CD4-positive, alpha-beta T cell treated with Interleukin-12 subunit alpha and Interleukin-12 subunit beta, for 1 hour (primary cell): ENCODE measurements at regions not wholly inside any gene's neighbourhood (a gene's known extent, or its start where the extent isn't known, plus 50 kb on each side); places are given as distances from the start of the nearest gene placed in this dataset.
"Not testable (repeated sequence)": the region's sequence is repeated elsewhere in the genome, so short reads cannot be mapped to it uniquely, and the experiment has no call there.

Experiments used
- DNase-seq: peaks from one replicate; pipeline ENCODE4 v3.0.0-alpha.2; 2020

DNA sequence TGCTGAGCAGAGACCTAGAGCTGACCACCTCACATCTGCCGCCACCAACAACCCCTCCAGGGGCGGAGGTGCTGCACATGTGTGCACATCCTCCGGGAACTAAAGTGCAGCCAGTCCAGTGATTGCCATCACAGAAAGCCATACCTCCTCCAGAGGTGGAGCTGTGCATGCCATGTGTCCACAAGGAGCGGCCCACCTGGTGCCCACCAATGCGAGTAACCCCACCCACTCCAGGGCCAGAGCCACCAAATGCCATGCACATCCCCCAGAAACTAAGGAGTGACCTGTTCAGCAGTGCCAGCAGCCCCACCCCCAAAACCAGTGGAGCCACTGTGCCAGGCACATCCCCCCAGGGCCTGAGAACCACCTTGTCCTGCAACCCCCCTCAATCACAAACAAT is 557.9 kb downstream of the UQCRFS1 start:
- no peak for DNase-seq

DNA sequence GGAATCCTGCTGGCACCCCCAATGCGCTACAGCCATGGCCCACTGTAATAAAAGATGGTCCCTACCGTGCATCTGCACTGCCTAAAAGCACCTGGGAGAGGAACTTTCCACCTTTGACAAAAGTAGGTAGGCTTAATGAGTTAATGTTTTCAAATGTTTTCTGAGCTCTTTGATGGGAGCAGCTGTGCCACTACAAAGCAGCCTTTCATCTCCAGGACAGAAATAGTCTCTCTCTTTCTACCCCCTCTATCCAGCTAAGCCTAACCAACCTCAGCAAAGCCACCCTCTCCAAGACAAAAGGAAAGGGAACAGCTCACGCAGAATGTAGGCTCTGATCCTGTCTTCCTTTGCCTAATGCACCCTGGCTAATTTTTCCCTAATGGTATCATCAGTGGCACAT is 560.2 kb downstream of the UQCRFS1 start:
- no peak for DNase-seq

DNA sequence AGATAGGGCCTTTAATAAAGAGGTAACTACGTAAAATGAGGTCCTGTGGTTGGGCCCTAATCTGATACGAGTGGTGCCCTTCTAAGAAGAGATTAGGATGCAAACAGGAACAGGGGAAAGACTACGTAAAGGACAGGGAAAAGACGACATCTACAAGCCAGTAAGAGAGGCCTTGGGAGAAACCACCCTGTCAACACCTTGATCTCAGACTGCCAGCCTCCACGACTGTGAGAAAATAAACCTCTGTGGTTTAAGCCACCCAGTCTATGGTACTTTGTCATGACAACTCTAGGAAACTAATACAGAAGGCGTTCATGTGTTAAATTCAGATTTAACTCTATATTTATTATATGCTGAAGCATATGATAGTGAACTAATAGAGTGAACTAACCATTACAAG is 566.3 kb downstream of the UQCRFS1 start:
- DNase-seq, result no peak

DNA sequence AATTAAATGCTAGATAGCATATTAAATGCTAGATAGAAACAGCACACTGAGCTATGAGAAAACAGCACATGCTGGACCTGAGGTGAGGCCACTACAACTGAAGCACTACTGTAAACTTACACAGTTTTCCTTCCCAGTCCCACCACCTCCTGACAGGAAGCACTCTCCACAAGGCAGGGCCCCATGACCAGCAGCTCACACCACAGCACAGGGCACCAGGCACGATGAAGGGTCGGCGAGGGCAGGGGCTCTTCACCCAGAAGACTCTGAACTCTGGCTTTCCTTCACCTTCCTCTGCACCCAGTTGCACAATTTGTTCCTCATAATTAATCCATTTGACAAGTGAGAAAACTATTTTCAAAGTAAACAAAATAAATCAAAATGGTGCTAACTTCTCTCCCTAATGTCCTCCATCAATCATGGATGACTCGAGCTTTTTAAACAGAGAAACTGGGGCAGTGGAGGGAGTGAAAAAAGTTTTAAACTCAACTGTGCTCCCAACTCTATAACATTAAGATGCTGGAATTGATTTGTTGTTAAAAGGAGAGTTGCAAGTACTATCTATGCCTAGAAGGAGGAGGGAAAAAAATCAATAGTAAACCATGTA is 568.7 kb downstream of the UQCRFS1 start:
- no peak for DNase-seq

DNA sequence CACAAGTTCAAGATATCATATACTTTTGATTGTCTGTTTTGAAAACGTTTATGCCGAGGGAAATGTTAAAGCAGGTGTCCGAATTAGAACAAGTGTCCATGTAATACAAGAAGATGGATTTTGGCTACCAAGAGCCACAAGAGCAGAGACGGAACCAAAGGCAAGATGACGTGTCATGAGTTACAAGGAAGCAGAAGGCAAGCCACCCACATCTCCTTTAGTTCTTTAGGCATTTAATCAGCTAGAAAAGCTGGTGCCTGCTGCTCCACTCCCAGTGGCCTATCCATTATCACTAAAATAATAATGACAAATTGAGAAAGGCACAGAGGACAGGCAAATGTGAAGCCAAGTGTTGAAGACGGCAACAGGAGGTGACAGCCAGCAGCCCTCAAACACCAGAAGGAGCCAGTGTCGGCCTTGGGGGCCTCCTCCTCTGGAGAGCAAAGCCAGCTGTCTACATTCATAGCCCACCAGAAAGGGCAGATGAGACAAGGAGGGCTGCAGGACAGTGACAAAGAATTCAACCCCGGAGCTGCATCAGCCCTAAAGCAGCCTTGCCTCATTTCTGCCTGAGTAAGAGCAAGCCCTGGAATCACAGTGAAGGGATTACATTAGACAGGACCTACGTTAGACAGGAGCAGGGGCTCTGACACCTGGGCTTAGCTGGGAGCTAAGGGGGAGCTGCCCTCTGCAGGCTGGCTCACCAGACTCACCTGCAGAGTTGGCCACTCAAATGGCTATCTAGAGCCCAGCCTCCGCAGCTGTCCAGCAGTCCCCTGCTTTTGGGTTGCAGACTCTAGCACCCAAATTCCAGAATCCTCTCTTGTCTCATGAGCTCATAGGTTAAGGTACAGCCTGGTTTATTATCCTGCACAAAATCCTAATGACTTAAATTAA is 569.9 kb downstream of the UQCRFS1 start:
- no peak for DNase-seq

DNA sequence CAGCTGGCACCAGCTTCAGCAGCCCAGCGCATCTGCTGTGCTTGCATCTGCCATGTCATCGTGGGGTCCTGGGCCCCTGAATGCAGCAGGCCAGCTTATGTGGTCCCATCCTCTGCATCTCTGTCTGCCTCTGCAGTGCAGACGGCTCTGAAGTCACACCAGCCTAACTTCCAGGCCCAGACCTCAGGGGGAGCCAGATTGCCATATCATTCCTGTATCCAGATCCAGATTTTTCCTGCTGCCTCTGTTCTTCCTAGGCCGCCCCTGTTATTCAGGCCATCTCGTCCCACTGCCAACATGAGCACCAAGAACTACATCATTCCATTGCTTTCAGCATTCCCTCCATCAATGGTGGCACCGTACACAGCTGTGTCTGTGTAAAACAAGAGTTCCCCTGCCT is 571.6 kb downstream of the UQCRFS1 start:
- DNase-seq, result no peak

DNA sequence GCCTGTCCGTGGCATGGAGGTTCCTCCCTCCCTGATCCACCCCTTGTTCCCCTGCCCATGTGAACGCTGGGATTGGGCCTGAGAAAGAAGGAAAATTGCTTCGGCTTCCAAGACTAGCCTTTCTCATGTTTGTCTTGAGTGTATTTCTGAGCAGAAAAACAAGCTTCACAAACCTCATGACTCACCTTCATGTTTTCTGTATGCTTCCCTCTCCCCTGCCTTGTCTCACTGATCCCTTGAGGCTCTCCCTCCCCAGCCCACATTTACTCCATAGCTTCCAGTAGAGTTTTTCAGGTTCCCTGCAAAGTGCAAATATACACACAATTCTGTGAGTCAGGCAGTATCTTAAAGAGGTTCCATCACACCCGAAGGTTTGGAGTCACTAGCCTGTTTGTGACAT is 572.4 kb downstream of the UQCRFS1 start:
- no peak for DNase-seq

DNA sequence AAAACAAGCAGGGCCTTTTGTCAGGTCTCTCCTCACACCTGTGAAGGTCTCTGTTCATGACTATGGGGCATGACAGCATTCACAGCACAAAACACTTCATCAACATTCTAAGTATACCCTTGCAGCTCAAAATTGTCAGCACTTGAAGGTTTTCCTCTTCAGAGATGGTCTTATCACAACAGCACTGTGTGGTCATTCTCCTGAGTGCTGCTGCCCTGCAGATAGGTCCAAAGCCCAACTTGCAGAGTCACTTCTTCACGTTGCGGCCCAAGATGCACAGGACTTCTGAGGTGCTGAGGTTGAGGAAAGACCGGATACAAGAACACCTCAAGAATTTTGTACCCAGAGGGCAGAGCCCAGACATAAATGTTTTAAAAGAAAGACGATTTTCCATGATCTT is 574.5 kb downstream of the UQCRFS1 start:
- DNase-seq, result no peak

DNA sequence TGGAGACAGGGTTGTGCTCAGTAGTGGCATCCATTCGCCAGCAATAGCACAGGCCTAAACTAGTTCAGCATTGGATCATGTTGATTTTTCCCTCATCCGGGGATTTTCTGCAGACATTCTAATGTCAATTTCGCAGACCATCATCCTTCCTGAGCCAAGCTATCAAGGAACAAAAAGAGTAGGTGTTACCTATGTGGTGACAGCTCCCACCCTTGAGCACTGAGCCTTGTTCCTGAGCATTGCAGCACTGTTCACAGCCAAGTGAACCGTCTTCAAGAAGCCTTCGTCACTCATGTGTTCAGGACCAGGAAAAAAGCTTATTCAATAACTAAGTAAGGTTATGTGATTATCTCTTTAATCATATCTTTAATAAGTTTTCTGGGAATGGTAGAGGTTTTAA is 576.2 kb downstream of the UQCRFS1 start:
- DNase-seq, result no peak

DNA sequence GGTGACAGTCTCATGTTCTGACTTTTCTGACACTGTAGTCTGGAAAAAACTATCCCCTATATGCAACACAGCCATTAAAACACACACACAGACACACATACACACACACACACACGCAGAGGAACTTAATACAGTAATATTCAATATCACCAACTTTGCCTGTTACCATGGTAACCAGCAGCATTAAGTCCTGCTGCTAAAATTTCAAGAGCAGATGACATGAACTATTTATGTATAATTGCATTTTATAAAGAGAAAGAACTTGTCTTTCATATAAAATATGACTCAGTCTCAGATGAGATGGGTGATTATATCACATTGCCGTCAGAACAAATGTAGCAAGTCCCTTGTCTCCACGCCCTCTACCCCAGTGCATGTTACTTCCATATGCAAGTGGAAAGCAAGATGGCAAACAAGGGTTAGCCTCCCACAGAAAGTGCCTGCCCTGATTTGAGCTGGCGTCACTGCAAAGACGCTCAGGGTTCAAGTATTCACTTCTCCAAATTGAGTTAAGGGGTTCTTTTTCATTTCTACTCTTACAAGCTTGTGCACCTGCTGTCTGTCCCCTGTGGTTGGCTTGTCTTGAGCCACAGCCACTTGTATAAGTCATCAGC is 576.8 kb downstream of the UQCRFS1 start:
- no peak for DNase-seq

DNA sequence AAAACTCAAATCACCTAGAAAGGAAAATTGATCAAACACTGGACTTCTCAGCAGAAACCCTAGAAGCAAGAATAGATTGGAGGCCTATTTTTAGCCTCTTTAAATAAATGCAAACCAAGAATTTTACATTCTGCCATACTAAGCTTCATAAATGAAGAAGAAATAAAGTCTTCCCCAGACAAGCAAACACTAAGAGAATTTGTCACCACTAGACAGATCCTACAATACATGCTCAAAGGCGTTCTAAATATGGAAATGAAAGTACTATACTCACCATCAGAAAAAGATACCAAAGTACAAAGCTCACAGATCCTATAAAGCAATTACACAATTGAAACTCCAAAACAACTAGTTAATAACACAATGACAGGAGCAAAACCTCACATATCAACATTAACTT is 578.1 kb downstream of the UQCRFS1 start:
- no peak for DNase-seq

DNA sequence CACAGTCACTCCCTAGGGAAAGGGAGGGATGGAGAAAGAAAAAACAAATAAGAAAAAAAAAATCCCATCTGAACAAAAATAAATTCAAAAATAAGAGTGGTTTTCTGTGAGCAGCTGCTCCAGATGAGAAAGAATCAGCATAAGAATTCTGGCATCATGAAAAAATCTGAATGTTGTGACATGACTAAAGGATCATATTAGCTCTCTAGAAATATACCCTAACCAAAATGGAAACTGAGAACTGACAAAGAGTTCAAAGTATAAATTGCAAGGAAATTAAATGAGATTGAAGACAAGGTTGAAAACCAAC is 579.0 kb downstream of the UQCRFS1 start:
- DNase-seq, result no peak

DNA sequence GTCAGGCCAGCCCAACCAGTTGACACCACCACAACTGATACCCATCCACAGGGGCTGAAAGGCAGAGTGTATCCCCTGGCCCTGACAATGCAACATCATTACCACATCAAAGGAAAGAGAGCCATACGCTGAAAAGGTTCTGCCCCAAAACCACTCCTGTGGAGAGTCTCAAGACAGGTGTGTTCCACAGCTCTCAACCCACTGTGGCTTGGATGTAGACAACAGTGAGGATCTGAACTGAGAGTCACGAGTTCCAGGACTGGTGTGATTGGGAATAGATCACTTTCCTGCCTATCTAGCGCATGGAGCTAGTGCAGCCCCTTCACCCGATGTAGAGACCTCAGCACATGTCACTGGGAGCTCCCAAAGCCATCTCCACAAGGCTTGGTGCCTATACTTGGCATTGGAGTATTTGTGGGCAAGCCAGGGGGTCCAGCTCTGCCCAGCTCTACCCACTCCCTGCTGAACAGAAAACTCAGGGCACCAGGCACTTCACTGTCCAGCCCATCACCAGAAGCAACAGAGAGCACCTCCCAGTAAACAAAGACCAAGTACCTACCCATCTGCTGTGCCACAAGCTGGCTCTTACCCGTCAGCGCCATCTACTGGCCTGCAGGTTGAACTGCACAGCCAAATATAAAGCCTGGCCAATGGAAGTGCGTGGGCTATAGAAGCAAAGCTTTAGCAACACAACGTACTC is 579.5 kb downstream of the UQCRFS1 start:
- peak; percentile 37 for DNase-seq

DNA sequence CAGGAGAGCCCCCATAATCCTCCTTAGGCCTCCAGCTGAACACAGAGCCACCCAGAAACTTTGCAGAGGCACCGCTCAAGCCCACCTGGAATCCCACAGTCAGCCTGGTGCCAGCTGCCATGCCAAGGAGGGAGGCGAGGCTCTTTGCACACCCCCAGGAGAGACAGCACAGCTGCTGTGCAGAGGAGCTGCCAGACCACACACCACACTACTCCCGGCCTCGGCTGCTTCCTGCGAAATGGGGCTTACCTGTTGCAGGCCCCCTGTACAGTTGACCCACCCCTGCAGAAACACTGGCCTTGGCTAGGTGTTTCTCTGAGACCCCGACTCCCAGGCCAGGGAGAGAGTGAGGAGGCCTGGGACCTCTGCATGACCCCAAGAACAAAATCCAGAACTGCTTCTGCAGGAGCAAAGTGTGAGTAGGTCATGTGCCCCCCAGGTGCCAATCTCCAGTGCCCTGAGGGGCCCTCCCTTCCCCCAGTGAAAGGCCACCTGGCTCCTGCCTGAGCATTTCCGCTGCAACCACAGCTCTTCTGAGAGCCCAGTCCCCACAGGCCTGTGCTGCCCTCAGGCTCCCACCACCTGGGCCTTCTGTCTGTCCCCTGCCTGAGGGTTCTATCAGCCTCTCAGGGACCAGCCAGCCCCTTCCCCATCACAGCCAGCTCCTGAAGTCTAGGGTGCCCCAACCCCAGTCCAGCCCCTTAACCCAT is 580.4 kb downstream of the UQCRFS1 start:
- DNase-seq, result no peak

DNA sequence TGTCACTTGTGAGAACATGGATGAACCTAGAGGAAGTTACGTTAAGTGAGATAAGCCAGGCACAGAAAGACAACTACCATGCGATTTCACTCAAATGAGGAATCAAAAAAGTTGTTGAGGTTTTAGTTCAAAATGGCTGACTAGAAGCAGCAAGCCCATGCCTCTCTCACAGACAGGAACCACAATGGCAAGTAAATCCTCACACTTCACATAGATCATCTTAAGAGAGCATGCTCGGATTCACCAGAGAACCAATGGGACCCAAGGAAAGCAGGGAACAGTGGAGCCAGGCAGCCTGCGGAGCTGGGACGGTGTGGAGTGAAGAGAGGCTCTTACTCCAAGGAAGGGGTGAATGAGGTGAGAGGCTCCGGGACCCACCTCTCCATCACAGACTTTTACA is 581.0 kb downstream of the UQCRFS1 start:
- no peak for DNase-seq

DNA sequence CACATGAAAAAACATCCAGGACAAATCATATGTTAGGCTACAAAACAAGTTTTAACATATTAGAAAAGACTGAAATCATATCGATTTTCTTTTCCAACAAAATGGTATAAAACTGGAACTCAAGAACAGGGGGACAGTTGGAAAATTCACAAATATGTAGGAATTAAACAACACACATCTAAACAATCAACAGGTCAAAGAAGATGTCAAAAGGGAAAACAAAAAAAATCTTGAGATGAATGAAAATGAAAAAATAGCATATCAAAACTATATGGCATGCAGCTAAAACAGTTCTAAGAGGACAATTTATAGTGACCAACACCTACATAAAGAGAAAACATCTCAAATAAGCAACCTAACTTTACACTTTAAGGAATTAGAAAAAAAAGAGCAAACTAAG is 585.3 kb downstream of the UQCRFS1 start:
- no peak for DNase-seq

DNA sequence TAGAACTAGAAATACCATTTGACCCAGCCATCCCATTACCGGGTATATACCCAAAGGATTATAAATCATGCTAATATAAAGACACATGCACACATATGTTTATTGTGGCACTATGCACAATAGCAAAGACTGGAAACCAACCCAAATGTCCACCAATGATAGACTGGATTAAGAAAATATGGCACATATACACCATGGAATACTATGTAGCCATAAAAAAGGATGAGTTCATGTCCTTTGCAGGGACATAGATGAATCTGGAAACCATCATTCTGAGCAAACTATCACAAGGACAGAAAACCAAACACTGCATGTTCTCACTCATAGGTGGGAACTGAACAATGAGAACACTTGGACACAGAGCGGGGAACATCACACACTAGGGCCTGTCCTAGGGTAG is 586.5 kb downstream of the UQCRFS1 start:
- DNase-seq, result not testable (repeated sequence)

DNA sequence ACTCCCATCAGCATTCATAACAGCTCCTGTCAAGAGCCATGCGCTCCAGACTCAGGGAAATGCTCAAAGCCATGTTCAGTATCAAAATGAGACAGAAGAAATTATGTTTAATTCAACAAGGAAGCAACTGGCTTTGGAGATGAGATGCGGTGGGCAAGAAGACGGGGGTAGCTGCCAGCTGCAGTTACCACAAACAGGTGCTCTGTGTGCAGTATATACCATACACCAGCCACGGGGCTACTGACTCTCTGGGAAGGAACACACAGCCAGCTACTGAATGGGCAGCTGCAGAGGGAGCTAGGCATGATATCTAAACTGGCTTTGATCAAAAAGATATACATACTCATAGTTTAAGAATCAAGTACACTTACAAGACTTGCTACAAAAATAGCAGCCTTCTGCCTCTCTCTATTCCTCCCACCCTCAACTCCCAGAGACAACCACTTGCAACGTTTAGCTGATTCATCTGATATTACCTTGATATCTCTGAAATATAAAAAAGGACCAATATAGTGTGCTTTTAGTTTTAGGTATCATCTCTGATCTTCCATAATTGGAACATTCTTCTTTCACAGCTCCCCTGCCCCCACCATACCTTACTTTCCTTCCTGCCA is 593.0 kb downstream of the UQCRFS1 start:
- DNase-seq, result no peak

DNA sequence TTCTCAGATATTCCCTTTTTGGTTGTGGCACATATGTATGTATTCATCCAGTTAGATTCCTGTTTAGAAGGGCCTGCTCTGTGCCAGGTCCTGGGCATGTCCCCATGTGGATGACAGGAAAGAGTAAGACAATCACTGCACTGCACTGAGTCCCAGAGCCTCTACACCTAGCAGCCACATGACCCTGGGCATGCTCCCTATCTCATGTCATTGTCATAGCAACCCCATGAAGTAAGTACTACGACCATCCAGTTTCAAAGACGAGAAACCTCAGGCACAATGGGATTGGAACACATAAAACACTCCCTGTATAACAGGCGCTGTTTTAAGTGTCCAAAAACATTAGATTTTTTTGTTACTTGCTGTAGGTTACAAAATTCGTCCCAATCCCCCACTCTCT is 594.4 kb downstream of the UQCRFS1 start:
- no peak for DNase-seq

DNA sequence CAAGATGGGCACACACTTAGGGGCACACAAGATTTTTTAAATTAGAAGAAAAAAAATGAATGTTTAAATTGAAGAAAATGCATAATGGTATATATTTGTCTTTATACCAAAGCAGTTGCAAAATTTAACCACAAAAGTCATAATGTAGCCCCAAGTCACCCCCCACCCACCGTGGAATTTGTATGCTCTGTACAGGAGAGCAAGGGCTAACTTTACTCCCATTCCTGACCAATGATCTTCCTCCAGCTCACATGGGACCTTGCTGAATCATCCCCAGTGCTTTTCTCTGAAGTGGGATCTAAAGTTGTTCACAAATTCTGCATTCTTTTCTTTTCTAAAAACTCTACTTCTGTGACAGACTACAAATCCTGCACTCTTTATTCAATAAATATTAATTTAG is 597.0 kb downstream of the UQCRFS1 start:
- DNase-seq, result no peak

DNA sequence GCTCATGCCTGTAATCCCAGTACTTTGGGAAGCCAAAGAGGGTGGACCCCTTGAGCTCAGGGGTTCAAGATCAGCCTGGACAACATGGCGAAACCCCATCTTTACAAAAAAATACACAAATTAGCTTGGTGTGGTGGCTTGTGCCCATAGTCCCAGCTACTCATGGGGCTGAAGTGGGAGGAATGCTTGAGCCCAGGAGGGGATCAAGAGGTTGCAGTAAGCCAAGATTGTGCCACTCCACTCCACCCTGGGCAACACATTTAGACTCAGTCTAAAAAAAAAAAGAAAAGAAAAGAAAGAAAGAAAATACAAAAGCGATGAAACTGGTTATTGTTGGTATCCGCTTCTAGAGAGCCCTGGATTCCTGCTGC is 597.4 kb downstream of the UQCRFS1 start:
- DNase-seq, result no peak

DNA sequence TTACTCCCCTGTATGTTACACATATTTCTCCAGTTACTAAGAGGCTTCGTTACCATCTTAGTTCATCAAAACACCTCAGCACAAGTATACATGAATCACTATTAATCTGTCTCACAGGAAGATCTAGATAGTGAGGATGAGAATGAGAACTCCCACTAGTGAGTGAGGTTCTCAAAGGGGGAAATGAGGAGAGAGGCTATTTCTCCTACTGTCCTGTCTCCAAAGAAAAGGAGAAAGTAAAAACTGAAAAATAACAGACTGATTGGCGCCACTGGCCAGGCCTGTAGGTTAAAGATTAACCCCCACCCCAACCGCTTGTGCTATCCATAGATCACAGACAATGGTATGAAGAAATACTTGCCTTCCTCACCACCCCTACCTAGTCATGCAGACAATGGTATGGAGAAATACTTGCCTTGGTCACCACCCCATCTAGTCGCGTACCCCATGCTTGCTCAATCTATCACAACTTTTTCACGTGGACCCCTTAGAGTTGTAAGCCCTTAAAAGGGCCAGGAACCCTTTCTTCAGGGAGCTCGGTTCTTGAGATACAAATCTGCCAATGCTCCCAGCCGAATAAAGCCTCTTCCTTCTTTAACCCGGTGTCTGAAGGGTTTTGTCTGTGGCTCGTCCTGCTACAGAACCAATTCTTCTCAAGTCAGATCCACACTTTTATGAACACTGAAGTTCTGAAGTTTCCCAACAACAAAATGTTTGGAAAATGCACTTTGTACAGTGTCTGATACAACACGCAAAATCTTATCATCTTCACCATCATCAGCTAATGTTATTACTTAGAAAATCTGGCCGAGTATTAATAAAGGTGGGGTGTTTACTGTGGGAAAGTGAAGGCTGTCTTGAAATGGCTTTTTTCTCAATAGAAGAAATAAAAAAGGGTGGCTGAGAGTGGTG is 598.1 kb downstream of the UQCRFS1 start:
- DNase-seq, result no peak
